Kidney epithelial cell (primary cell): ENCODE measurements at regions not wholly inside any gene's neighbourhood (a gene's known extent, or its start where the extent isn't known, plus 50 kb on each side); places are given as distances from the start of the nearest gene placed in this dataset.
"Not testable (repeated sequence)": the region's sequence is repeated elsewhere in the genome, so short reads cannot be mapped to it uniquely, and the experiment has no call there.

ENCODE experiments used
- DNase-seq: peaks from one replicate; pipeline ENCODE4 v3.0.0-alpha.2; 2010; ENCODE audit warnings: low read depth
- H3K27me3 ChIP-seq: 2 replicates; pipeline ENCODE4 v1.6.0; 2011; ENCODE audit warnings: low read length; ENCODE audit not compliant: control insufficient read depth, insufficient read depth
- H3K36me3 ChIP-seq: 2 replicates; pipeline ENCODE4 v1.5.1; 2011; ENCODE audit warnings: low read length; ENCODE audit not compliant: control insufficient read depth, insufficient read depth
- H3K4me3 ChIP-seq: 2 replicates; pipeline ENCODE4 v1.5.1; 2011; ENCODE audit warnings: low read depth, mild to moderate bottlenecking, control low read depth, low read length
- TF ChIP-seq, protein P1 (sequence below): IDR thresholded peaks from 2 replicates; pipeline ENCODE4 v1.5.1; 2011; ENCODE audit warnings: mild to moderate bottlenecking, moderate library complexity, low read length, control low read depth, inconsistent platforms; ENCODE audit not compliant: insufficient read depth, poor library complexity, severe bottlenecking

DNA sequence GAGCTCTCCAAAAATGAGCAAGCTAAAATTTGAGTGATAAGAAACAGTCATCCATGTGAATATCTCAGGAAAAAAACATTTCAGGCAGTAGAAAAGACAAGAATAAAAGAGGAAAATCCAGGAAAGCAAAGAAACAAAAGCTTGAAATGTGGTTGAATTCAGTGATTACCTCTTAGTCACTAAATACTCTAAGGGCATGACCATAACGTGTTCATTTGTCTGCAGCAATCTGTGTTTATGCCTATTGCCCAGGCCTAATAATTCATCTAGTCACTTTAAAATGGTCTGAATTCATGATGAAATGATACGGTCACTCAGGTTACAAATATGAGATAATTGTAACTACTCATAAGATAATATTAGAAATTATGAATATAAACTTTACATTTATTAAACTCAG lies 837.9 kb downstream of the STPG2 start:
- DNase-seq, result no peak
- TF ChIP-seq, protein P1, sequence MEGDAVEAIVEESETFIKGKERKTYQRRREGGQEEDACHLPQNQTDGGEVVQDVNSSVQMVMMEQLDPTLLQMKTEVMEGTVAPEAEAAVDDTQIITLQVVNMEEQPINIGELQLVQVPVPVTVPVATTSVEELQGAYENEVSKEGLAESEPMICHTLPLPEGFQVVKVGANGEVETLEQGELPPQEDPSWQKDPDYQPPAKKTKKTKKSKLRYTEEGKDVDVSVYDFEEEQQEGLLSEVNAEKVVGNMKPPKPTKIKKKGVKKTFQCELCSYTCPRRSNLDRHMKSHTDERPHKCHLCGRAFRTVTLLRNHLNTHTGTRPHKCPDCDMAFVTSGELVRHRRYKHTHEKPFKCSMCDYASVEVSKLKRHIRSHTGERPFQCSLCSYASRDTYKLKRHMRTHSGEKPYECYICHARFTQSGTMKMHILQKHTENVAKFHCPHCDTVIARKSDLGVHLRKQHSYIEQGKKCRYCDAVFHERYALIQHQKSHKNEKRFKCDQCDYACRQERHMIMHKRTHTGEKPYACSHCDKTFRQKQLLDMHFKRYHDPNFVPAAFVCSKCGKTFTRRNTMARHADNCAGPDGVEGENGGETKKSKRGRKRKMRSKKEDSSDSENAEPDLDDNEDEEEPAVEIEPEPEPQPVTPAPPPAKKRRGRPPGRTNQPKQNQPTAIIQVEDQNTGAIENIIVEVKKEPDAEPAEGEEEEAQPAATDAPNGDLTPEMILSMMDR, result no peak
- Histone ChIP-seq H3K27me3 (no peaks in the 10 kb centered on the region), H3K4me3 (no peak overlapping the region), H3K36me3 (no peaks in the 10 kb centered on the region)

DNA sequence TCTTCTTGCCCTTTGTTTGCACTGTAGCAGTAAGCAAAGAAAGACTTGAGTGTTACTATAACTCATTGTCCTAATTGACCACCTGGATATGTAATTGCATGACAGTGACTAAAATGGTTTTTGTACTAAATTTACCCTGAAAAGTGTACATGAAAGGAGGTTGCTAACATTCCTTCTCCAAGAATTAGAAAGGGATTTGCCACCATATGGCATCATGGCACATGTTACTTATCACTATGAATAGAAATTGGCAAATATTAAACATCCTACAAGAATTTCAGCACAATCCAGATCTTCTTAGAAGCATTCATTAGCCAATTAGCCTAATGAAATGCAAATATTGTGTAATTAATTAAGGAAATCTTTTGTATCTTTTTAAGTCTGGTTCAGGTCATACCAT lies 834.2 kb downstream of the STPG2 start:
- H3K27me3 ChIP-seq, result no peaks in the 10 kb centered on the region
- H3K4me3 ChIP-seq, result no peak overlapping the region
- TF ChIP-seq, protein P1, result no peak
- no peak for DNase-seq
- H3K36me3 ChIP-seq, result no peaks in the 10 kb centered on the region

DNA sequence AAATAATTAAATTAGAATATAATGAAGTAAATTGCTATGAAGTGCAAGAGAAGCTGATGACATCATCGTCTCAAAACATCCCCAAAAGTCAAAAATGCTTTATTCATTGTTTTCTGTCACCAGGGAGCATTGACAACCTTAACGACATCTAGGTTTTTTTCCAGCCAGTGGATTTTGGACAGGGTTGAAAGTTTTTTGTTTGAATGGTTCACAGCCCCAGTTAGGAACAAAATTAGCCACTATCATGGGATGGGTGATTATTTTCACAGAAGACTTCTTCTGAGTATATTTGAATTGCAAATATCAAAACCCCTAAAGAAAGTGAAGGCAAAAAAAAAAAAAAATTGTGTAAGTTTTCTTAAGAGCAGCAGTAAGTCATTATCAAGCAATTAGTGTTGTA lies 826.1 kb downstream of the STPG2 start:
- TF ChIP-seq, protein P1, result no peak
- H3K27me3 ChIP-seq, result no peaks in the 10 kb centered on the region
- no peak overlapping the region for H3K4me3 ChIP-seq
- H3K36me3 ChIP-seq, result no peaks in the 10 kb centered on the region
- no peak for DNase-seq

DNA sequence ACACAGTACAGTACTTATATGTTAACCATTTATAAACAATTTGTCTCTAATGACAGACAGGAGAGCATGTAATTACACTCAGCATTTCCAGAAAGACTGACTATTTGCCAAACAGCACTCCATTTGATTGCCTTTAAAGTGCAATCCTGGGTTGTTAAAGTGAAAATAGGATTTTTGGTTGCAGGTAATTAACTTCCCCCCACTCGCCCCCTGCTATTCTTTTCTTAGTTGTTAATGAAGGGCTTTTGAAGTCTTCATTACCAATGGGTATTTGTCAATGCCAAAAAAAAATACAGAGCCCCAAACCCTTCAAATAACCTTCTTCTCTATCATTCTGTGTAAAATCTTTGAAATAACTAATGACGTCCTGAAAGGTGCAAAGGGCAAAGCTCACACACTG lies 825.6 kb downstream of the STPG2 start:
- Histone ChIP-seq H3K36me3 (no peaks in the 10 kb centered on the region), H3K27me3 (no peaks in the 10 kb centered on the region), H3K4me3 (no peak overlapping the region)
- TF ChIP-seq, protein P1, result no peak
- DNase-seq, result no peak

DNA sequence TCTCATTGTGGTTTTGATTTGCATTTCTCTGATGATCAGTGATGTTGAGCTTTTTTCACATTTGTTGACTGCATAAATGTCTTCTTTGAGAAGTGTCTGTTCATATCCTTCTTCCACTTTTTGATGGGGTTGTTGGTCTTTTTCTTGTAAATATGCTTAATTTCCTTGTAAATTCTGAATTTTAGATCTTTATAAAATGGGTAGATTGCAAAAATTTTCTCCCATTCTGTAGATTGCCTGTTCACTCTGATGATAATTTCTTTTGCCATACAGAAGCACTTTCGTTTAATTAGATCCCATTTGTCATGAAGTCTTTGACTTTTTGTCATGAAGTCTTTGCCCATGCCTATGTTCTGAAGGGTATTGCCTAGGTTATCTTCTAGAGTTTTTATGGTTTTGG lies 817.5 kb downstream of the STPG2 start:
- DNase-seq, H3K36me3 ChIP-seq, H3K27me3 ChIP-seq, H3K4me3 ChIP-seq: not testable (repeated sequence)

DNA sequence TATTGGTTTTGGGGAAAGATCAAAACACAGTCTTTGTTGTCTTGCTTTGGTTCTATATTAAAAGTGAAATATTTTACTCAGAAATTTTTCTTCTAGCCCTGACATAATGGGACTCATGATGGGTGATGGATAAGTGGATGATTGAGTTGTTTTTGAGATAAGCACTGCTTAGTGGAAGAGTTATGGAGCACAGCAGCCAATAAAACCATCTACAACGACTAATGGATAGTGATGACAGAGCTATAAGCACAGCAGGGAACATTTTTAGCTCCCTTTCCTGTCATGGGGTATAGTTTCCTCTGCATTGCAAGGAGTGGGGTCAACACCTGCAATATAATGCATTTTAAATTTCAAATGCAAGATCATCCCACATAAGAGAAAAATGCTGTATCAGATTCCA lies 812.4 kb downstream of the STPG2 start:
- DNase-seq, result no peak
- Histone ChIP-seq H3K27me3 (no peaks in the 10 kb centered on the region), H3K4me3 (no peak overlapping the region), H3K36me3 (no peaks in the 10 kb centered on the region)
- TF ChIP-seq, protein P1, result no peak

DNA sequence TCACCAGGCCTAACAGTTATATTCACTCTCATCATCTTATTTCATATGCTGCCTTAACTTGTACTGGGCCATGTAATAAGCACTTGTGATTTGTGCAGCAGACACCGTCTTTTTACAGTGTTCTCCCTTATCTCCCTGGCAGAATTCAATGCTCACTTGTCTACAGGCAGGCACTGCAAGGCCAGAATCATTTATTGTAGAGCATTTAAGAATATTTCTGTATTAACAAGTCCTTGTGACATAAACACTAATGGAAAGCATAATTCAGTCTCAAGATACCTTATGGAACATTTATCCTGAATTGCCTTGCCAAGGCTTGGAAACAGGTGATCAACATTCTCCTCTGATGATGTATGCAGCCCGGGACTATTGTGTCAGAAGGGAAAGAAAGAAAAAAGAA lies 808.9 kb downstream of the STPG2 start:
- no peak for DNase-seq
- Histone ChIP-seq H3K27me3 (no peaks in the 10 kb centered on the region), H3K36me3 (no peaks in the 10 kb centered on the region), H3K4me3 (no peak overlapping the region)
- TF ChIP-seq, protein P1, result no peak
